NCI-H1436 treated with DMSO at 0.1 percent for 48 hours (cell line): ENCODE measurements at regions not wholly inside any gene's neighbourhood (a gene's known extent, or its start where the extent isn't known, plus 50 kb on each side); places are given as distances from the start of the nearest gene placed in this dataset.
"Not testable (repeated sequence)": the region's sequence is repeated elsewhere in the genome, so short reads cannot be mapped to it uniquely, and the experiment has no call there.

Source experiments
- DNase-seq: peaks from one replicate; lab custom pipeline; 2025; lab: John Stamatoyannopoulos, UW

GRCh38 chr5:164206196-164206595, 700.8 kb downstream of the MAT2B start:
- DNase-seq = no peak

- no peak for DNase-seq
These were observed 702.2 kb downstream of the MAT2B start for GRCh38 chr5:164207646-164208045.

- no peak for DNase-seq
These were observed 705.1 kb downstream of the MAT2B start for GRCh38 chr5:164210491-164210890.

- DNase-seq = no peak
These were observed 709.3 kb downstream of the MAT2B start for GRCh38 chr5:164214698-164215097.

GRCh38 chr5:164217464-164217863, 712.0 kb downstream of the MAT2B start:
- no peak for DNase-seq

GRCh38 chr5:164220522-164220921, 715.1 kb downstream of the MAT2B start:
- DNase-seq = no peak

GRCh38 chr5:164224236-164224635, 718.8 kb downstream of the MAT2B start:
- no peak for DNase-seq

- DNase-seq = no peak
These were observed 719.4 kb downstream of the MAT2B start for GRCh38 chr5:164224772-164225171.

GRCh38 chr5:164230341-164230740, 724.9 kb downstream of the MAT2B start:
- DNase-seq = no peak

GRCh38 chr5:164233791-164234190, 728.4 kb downstream of the MAT2B start:
- no peak for DNase-seq

- DNase-seq = no peak
These were observed 728.9 kb downstream of the MAT2B start for GRCh38 chr5:164234321-164234720.

GRCh38 chr5:164235300-164235891, 730.0 kb downstream of the MAT2B start:
- DNase-seq = no peak

GRCh38 chr5:164237486-164237885, 732.1 kb downstream of the MAT2B start:
- no peak for DNase-seq

GRCh38 chr5:164251781-164252180, 746.4 kb downstream of the MAT2B start:
- DNase-seq = not testable (repeated sequence)

GRCh38 chr5:164253764-164254163, 748.3 kb downstream of the MAT2B start:
- no peak for DNase-seq

GRCh38 chr5:164255598-164256213, 750.3 kb downstream of the MAT2B start:
- DNase-seq = no peak

- no peak for DNase-seq
These were observed 750.9 kb downstream of the MAT2B start for GRCh38 chr5:164256351-164256750.

GRCh38 chr5:164256954-164257353, 751.5 kb downstream of the MAT2B start:
- no peak for DNase-seq

- no peak for DNase-seq
These were observed 760.1 kb downstream of the MAT2B start for GRCh38 chr5:164265566-164265965.

- no peak for DNase-seq
These were observed 761.2 kb downstream of the MAT2B start for GRCh38 chr5:164266571-164266970.

- no peak for DNase-seq
These were observed 772.3 kb downstream of the MAT2B start for GRCh38 chr5:164277720-164278119.

GRCh38 chr5:164289526-164289925, 784.1 kb downstream of the MAT2B start:
- DNase-seq = no peak

GRCh38 chr5:164296603-164297080, 791.2 kb downstream of the MAT2B start:
- no peak for DNase-seq

GRCh38 chr5:164298165-164298564, 792.7 kb downstream of the MAT2B start:
- DNase-seq = no peak
